ENCODE measurements at regions not wholly inside any gene's neighbourhood (a gene's known extent, or its start where the extent isn't known, plus 50 kb on each side); places are given as distances from the start of the nearest gene placed in this dataset.

DNA sequence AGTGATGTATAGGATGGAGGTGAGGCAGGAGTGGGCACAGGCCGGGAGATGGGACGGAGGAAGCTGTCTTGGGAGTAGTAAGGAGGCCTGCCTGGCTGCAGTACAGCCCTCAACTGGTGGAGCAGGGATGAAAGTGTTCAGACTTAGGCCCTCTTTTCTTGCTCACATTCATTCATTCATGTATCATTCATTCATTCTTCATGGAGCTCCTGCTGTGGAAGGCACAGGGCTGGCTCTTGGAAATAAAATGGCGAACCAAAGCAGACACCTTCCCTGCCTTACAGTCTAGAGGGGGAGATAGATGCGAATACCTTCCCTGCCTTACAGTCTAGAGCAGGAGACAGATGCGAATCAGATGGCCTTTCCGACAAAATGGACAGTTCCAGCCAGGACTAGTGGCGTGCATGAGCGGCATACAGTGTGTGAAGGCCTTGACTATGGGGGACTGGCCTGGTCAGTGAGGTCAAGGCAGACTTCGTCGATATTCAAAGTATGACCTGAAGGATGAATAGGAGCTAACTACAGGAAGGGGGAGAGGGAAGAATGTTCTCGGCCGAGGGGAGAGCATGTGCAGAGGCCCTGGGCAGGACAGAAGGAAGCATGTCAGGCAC is 143.2 kb upstream of the TLE3 start (continued):
- TF ChIP-seq POU5F1 (IDR thresholded peaks at IDR 0.05; ENCODE audit: low read depth, low read length) (no peak), RFX5 (IDR thresholded peaks at IDR 0.05; ENCODE audit: borderline replicate concordance, low read depth, low read length) (no peak), FOSL1 (IDR thresholded peaks at IDR 0.05; ENCODE audit: insufficient read depth, low read depth, low read length) (no peak), SAP30 (IDR thresholded peaks at IDR 0.05; ENCODE audit: insufficient read depth, insufficient replicate concordance, low read length) (no peak), POLR2AphosphoS5 (IDR thresholded peaks at IDR 0.05; ENCODE audit: low read depth, low read length) (no peak)
- TF ChIP-seq, protein P1, sequence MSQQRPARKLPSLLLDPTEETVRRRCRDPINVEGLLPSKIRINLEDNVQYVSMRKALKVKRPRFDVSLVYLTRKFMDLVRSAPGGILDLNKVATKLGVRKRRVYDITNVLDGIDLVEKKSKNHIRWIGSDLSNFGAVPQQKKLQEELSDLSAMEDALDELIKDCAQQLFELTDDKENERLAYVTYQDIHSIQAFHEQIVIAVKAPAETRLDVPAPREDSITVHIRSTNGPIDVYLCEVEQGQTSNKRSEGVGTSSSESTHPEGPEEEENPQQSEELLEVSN (IDR thresholded peaks at IDR 0.05): no peak

Data from H1 (cell line).